HG03442 (cell line): ENCODE measurements at regions not wholly inside any gene's neighbourhood (a gene's known extent, or its start where the extent isn't known, plus 50 kb on each side); places are given as distances from the start of the nearest gene placed in this dataset.
"Not testable (repeated sequence)": the region's sequence is repeated elsewhere in the genome, so short reads cannot be mapped to it uniquely, and the experiment has no call there.

Experiments used
- ATAC-seq: cut with Tn5 transposase; IDR thresholded peaks from one replicate; pipeline ENCODE4 v1.9.1; 2021; ENCODE audit warnings: mild to moderate bottlenecking, moderate library complexity; ENCODE audit not compliant: unreplicated experiment

GRCh38 chr2:185374878-185375277, 363.7 kb upstream of the FSIP2 start:
- no peak for ATAC-seq

- ATAC-seq, result no peak
These were observed 362.9 kb upstream of the FSIP2 start for GRCh38 chr2:185375731-185376130.

GRCh38 chr2:185381631-185382030, 357.0 kb upstream of the FSIP2 start:
- no peak for ATAC-seq

GRCh38 chr2:185384822-185385560, 353.6 kb upstream of the FSIP2 start:
- ATAC-seq, result no peak

- ATAC-seq, result no peak
These were observed 350.4 kb upstream of the FSIP2 start for GRCh38 chr2:185388226-185388625.

GRCh38 chr2:185391543-185391942, 347.1 kb upstream of the FSIP2 start:
- no peak for ATAC-seq

- no peak for ATAC-seq
These were observed 345.5 kb upstream of the FSIP2 start for GRCh38 chr2:185393091-185393490.

- no peak for ATAC-seq
These were observed 336.1 kb upstream of the FSIP2 start for GRCh38 chr2:185402474-185402873.

- ATAC-seq, result no peak
These were observed 334.0 kb upstream of the FSIP2 start for GRCh38 chr2:185404578-185404977.

- ATAC-seq, result no peak
These were observed 321.5 kb upstream of the FSIP2 start for GRCh38 chr2:185417111-185417510.

GRCh38 chr2:185417688-185418087, 320.9 kb upstream of the FSIP2 start:
- ATAC-seq, result no peak

- ATAC-seq, result not testable (repeated sequence)
These were observed 313.5 kb upstream of the FSIP2 start for GRCh38 chr2:185424958-185425629.

- ATAC-seq, result no peak
These were observed 310.6 kb upstream of the FSIP2 start for GRCh38 chr2:185428000-185428399.

- ATAC-seq, result no peak
These were observed 304.8 kb upstream of the FSIP2 start for GRCh38 chr2:185433824-185434223.

- no peak for ATAC-seq
These were observed 301.7 kb upstream of the FSIP2 start for GRCh38 chr2:185436787-185437372.

- no peak for ATAC-seq
These were observed 297.1 kb upstream of the FSIP2 start for GRCh38 chr2:185441486-185442005.

GRCh38 chr2:185456517-185456916, 282.1 kb upstream of the FSIP2 start:
- no peak for ATAC-seq

GRCh38 chr2:185463481-185463880, 275.1 kb upstream of the FSIP2 start:
- no peak for ATAC-seq

GRCh38 chr2:185466915-185467314, 271.7 kb upstream of the FSIP2 start:
- ATAC-seq, result no peak

GRCh38 chr2:185471441-185471840, 267.2 kb upstream of the FSIP2 start:
- no peak for ATAC-seq

GRCh38 chr2:185472574-185472973, 266.0 kb upstream of the FSIP2 start:
- ATAC-seq, result no peak

- no peak for ATAC-seq
These were observed 264.8 kb upstream of the FSIP2 start for GRCh38 chr2:185473838-185474237.
